Type B pancreatic cell (in vitro differentiated cells): ENCODE measurements at regions not wholly inside any gene's neighbourhood (a gene's known extent, or its start where the extent isn't known, plus 50 kb on each side); places are given as distances from the start of the nearest gene placed in this dataset.

Experiments
- DNase-seq: peaks from one replicate; pipeline ENCODE4 v3.0.0; 2021; ENCODE audit warnings: mixed read lengths; ENCODE audit not compliant: unreplicated experiment; ENCODE audit errors: extremely low spot score
- H3K27ac Mint-ChIP-seq: 2 replicates; pipeline ENCODE4 v1.8.0; 2021; ENCODE audit warnings: mild to moderate bottlenecking, mixed read lengths
- H3K27me3 Mint-ChIP-seq: 2 replicates; pipeline ENCODE4 v1.8.0; 2021; ENCODE audit warnings: mixed read lengths
- H3K36me3 Mint-ChIP-seq: 2 replicates; pipeline ENCODE4 v1.8.0; 2021; ENCODE audit warnings: mixed read lengths
- H3K4me1 Mint-ChIP-seq: one replicate; pipeline ENCODE4 v1.8.0; 2021; ENCODE audit warnings: mixed read lengths; ENCODE audit not compliant: unreplicated experiment
- H3K4me3 Mint-ChIP-seq: 2 replicates; pipeline ENCODE4 v1.8.0; 2021; ENCODE audit warnings: mild to moderate bottlenecking, mixed read lengths
- H3K9me3 Mint-ChIP-seq: 2 replicates; pipeline ENCODE4 v1.8.0; 2021; ENCODE audit warnings: mixed read lengths
- TF ChIP-seq, protein P1 (sequence below): fragments of 200-600 bp; sonication (generic); conservative IDR thresholded peaks from 2 replicates; pipeline ENCODE4 v1.5.0; 2021; ENCODE audit warnings: antibody characterized with exemption, mild to moderate bottlenecking

- no peak for DNase-seq
- Mint-ChIP-seq H3K9me3 (peaks cover 23% of the 10 kb centered on the region), H3K27ac (no peak overlapping the region), H3K4me1 (no peaks in the 10 kb centered on the region), H3K27me3 (no peaks in the 10 kb centered on the region), H3K4me3 (no peak overlapping the region), H3K36me3 (peaks cover 3% of the 10 kb centered on the region)
- TF ChIP-seq, protein P1, sequence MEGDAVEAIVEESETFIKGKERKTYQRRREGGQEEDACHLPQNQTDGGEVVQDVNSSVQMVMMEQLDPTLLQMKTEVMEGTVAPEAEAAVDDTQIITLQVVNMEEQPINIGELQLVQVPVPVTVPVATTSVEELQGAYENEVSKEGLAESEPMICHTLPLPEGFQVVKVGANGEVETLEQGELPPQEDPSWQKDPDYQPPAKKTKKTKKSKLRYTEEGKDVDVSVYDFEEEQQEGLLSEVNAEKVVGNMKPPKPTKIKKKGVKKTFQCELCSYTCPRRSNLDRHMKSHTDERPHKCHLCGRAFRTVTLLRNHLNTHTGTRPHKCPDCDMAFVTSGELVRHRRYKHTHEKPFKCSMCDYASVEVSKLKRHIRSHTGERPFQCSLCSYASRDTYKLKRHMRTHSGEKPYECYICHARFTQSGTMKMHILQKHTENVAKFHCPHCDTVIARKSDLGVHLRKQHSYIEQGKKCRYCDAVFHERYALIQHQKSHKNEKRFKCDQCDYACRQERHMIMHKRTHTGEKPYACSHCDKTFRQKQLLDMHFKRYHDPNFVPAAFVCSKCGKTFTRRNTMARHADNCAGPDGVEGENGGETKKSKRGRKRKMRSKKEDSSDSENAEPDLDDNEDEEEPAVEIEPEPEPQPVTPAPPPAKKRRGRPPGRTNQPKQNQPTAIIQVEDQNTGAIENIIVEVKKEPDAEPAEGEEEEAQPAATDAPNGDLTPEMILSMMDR: no peak
Observed at GRCh38 chr5:125306741-125307140, 560.3 kb upstream of the ZNF608 start.

GRCh38 chr5:125310749-125311148, 564.3 kb upstream of the ZNF608 start:
- TF ChIP-seq, protein P1: no peak
- Mint-ChIP-seq H3K4me3 (no peak overlapping the region), H3K36me3 (peaks cover 6% of the 10 kb centered on the region), H3K4me1 (peaks cover 5% of the 10 kb centered on the region), H3K27ac (no peak overlapping the region), H3K27me3 (no peaks in the 10 kb centered on the region), H3K9me3 (peaks cover 15% of the 10 kb centered on the region)
- DNase-seq: no peak

DNA sequence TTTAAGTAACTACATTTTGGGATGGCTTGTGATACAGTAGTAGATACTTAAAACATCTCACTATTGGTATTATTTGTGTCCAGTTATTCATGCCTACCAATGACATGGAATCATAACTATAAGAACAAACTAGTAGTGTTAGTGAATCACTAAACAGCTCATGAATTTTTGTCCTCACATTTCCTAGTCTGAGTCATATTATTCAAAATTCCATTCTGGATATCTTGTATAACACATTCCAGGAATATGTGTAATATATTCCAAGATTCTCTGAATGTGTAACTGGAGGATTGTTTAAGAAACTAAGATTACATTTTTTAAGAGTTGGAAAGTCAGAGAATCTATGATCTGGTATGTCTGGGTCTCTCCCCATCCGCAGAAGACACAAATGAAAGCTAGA, 565.3 kb upstream of the ZNF608 start:
- no peak for DNase-seq
- Mint-ChIP-seq H3K27ac (no peak overlapping the region), H3K9me3 (peaks cover 13% of the 10 kb centered on the region), H3K4me1 (peaks cover 5% of the 10 kb centered on the region), H3K27me3 (no peaks in the 10 kb centered on the region), H3K36me3 (peaks cover 6% of the 10 kb centered on the region), H3K4me3 (no peak overlapping the region)
- TF ChIP-seq, protein P1: no peak

DNA sequence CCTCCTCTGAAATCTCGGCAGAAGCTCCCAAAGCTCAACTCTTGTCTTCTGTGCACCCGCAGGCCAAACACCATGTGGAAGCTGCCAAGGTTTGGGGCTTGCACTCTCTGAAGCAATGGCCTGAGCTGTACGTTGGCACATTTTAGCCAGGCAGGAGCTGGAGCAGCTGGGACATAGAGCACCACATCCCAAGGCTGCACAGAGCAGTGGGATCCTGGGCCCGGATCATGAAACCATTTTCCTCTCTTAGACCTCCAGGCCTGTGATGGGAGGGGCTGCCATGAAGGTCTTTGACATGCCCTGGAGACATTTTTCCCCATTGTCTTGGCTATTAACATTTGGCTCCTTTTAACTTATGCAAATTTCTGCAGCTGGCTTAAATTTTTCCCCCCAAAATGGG, 567.1 kb upstream of the ZNF608 start:
- no peak overlapping the region for H3K4me3 Mint-ChIP-seq
- no peaks in the 10 kb centered on the region for H3K27me3 Mint-ChIP-seq
- DNase-seq: no peak
- peaks cover 6% of the 10 kb centered on the region for H3K36me3 Mint-ChIP-seq
- H3K4me1 Mint-ChIP-seq: peaks cover 18% of the 10 kb centered on the region
- no peak overlapping the region for H3K27ac Mint-ChIP-seq
- TF ChIP-seq, protein P1: no peak
- peaks cover 8% of the 10 kb centered on the region for H3K9me3 Mint-ChIP-seq

DNA sequence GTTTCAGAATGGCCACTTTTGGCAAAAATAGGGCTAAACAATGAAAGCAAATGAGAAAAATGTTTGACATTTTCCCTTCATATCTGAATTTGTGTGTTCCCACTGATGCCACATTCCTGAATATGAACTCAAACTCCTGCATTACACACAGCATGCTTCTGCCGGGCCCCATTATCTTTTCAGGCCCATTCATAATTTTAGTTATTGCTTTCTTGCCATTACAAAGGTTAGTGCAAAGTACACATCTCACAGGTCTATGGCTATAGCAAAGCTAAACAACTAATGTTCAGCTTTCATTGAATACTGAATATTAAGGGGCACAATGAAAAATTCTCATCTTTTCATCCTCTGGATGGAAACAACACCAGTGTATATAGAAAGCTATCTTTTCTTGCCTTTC, 568.9 kb upstream of the ZNF608 start:
- H3K27ac Mint-ChIP-seq: no peak overlapping the region
- H3K36me3 Mint-ChIP-seq: peaks cover 6% of the 10 kb centered on the region
- no peaks in the 10 kb centered on the region for H3K27me3 Mint-ChIP-seq
- peaks cover 18% of the 10 kb centered on the region for H3K4me1 Mint-ChIP-seq
- H3K9me3 Mint-ChIP-seq: peaks cover 8% of the 10 kb centered on the region
- TF ChIP-seq, protein P1: no peak
- DNase-seq: no peak
- no peak overlapping the region for H3K4me3 Mint-ChIP-seq

- Mint-ChIP-seq H3K27me3 (no peaks in the 10 kb centered on the region), H3K9me3 (peaks cover 8% of the 10 kb centered on the region), H3K27ac (no peak overlapping the region), H3K36me3 (peaks cover 6% of the 10 kb centered on the region), H3K4me1 (peaks cover 18% of the 10 kb centered on the region), H3K4me3 (no peak overlapping the region)
- TF ChIP-seq, protein P1: no peak
- DNase-seq: no peak
Observed at GRCh38 chr5:125316391-125316790, 570.0 kb upstream of the ZNF608 start.
